ENCODE measurements at regions not wholly inside any gene's neighbourhood (a gene's known extent, or its start where the extent isn't known, plus 50 kb on each side); places are given as distances from the start of the nearest gene placed in this dataset.

GRCh38 chr14:105847400-105847799 is 321.0 kb downstream of the TMEM121 start:
- intact Hi-C loops (cut with micrococcal nuclease), result no loop called here
- H3K36me3 ChIP-seq (ENCODE audit: control insufficient read depth in 2 of 2, extremely low read depth in 1 of 2, insufficient read depth in 2 of 2, low read length in 2 of 2), result no peaks in the 10 kb centered on the region
- TF ChIP-seq CTCF (IDR thresholded peaks at IDR 0.05; ENCODE audit: extremely low read depth in 1 of 2, insufficient read depth in 1 of 2, low read depth in 1 of 2, low read length in 2 of 2) (no peak), POLR2AphosphoS5 (IDR thresholded peaks at IDR 0.05; ENCODE audit: insufficient read depth, low read depth, low read length) (no peak), EZH2 (IDR thresholded peaks at IDR 0.05; ENCODE audit: borderline replicate concordance, low read depth, low read length, severe bottlenecking) (no peak), JUN (IDR thresholded peaks at IDR 0.05; ENCODE audit: borderline replicate concordance, insufficient read depth, insufficient read length, low read depth) (no peak), FOS (IDR thresholded peaks at IDR 0.05; ENCODE audit: borderline replicate concordance, insufficient read depth, low read length) (no peak), MYC (IDR thresholded peaks at IDR 0.05; ENCODE audit: low read depth, low read length) (no peak), MAX (IDR thresholded peaks at IDR 0.05; ENCODE audit: insufficient read depth, insufficient read length) (no peak), GATA2 (IDR thresholded peaks at IDR 0.05; ENCODE audit: insufficient read depth, insufficient read length, low read depth, low read length) (no peak), POLR2A (IDR thresholded peaks at IDR 0.05; ENCODE audit: low read depth, low read length) (no peak)
- no peaks in the 10 kb centered on the region for H4K20me1 ChIP-seq (replicated peaks; ENCODE audit: control insufficient read depth, extremely low read depth, insufficient read depth, low read length)
- no peak for FAIRE-seq
- H3K4me3 ChIP-seq (replicated peaks in 1 of 3; ENCODE audit: insufficient read depth in 1 of 3, low read depth in 1 of 3, low read length in 3 of 3), result no peak overlapping the region
- H3K9me1 ChIP-seq (replicated peaks; ENCODE audit: control insufficient read depth, extremely low read depth, insufficient read depth, low read length), result no peaks in the 10 kb centered on the region
- ChIA-PET CTCF (no interaction called here), POLR2A (no interaction called here)
- DNase-seq (ENCODE audit: low read depth, low spot score), result no peak
- H3K4me1 ChIP-seq (ENCODE audit: control insufficient read depth, extremely low read depth, insufficient read depth, low read length), result no peaks in the 10 kb centered on the region
- dilution Hi-C loops (cut with MboI; ENCODE audit: extremely low pct_ligation_motif_present, low sequenced_read_pairs), result no loop called here
- H3K27ac ChIP-seq (ENCODE audit: insufficient read depth, low read depth, low read length), result no peak overlapping the region
- no peaks in the 10 kb centered on the region for H3K27me3 ChIP-seq (ENCODE audit: control insufficient read depth in 2 of 2, insufficient read depth in 2 of 2, low read length in 2 of 2)
- H3K9me3 ChIP-seq (replicated peaks; ENCODE audit: control insufficient read depth, insufficient read depth, low read length), result peaks cover 12% of the 10 kb centered on the region
- no peak overlapping the region for H3K4me2 ChIP-seq (ENCODE audit: insufficient read depth, low read length)
- H3K79me2 ChIP-seq (ENCODE audit: control insufficient read depth, insufficient read depth, low read length), result no peaks in the 10 kb centered on the region
- no TSS peak for BruUV-seq (replicated peaks)
- no peak overlapping the region for H3K9ac ChIP-seq (replicated peaks; ENCODE audit: extremely low read depth, insufficient read depth, low read length)
- no peak overlapping the region for H2AFZ ChIP-seq (ENCODE audit: low read depth, low read length)

Data from endothelial cell of umbilical vein (primary cell).